PC-3 (cell line): ENCODE measurements at regions not wholly inside any gene's neighbourhood (a gene's known extent, or its start where the extent isn't known, plus 50 kb on each side); places are given as distances from the start of the nearest gene placed in this dataset.

Experiments
- CTCF ChIP-seq: fragments of 300-600 bp; sonication (generic); conservative IDR thresholded peaks from 2 replicates; pipeline ENCODE4 v1.5.1; 2017; ENCODE audit warnings: antibody characterized with exemption, low read depth, mild to moderate bottlenecking, low read length
- EZH2phosphoT487 ChIP-seq: fragments of 300-600 bp; sonication (generic); IDR thresholded peaks from 2 replicates; pipeline ENCODE4 v1.6.1; 2018; ENCODE audit warnings: mild to moderate bottlenecking, antibody characterized with exemption, low read length, borderline replicate concordance

GRCh38 chr5:120901199-120901598, 437.1 kb downstream of the PRR16 start:
- TF ChIP-seq CTCF (no peak), EZH2phosphoT487 (no peak)
